ENCODE measurements at regions not wholly inside any gene's neighbourhood (a gene's known extent, or its start where the extent isn't known, plus 50 kb on each side); places are given as distances from the start of the nearest gene placed in this dataset.

DNA sequence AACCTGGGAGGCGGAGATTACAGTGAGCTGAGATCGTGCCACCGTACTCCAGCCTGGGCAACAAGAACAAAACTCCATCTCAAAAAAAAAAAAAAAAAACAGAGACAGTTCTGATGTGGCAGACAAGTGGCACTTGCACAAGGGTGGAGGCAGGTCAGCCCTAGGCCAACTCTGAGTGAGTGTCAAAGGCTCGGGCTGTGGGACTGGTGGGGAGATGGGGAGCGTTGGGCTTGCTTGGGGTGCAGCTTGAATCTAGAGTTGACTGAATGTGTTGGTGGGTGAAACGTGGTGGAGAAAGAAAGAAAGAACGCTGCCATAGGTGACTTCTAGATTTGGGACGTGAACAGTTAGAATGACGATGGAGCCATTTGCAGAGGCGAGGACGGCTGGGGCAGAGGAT lies 121.3 kb upstream of the SPACA7 start:
- POLR2A ChIA-PET (ENCODE audit: partially characterized antibody) = no interaction called here
- Histone ChIP-seq H2AK5ac (ENCODE audit: low read depth, low read length) (no peak overlapping the region), H4K5ac (ENCODE audit: insufficient read length, low read depth, low read length) (no peak overlapping the region), H2BK20ac (ENCODE audit: low read length) (no peak overlapping the region), H4K91ac (replicated peaks; ENCODE audit: insufficient read length, low read length) (no peak overlapping the region), H3K27ac (ENCODE audit: low read depth, low read length) (no peak overlapping the region), H3K9me3 (ENCODE audit: insufficient read depth in 2 of 2, low read depth in 1 of 2, low read length in 1 of 2) (no peaks in the 10 kb centered on the region), H3K4ac (replicated peaks; ENCODE audit: insufficient read length, low read depth, low read length) (no peak overlapping the region), H2BK15ac (ENCODE audit: low read length) (no peak overlapping the region), H3K79me2 (ENCODE audit: control insufficient read depth in 1 of 2, insufficient read depth in 2 of 2, low read length in 2 of 2) (no peaks in the 10 kb centered on the region), H2AFZ (ENCODE audit: low read length) (no peak overlapping the region), H3K18ac (ENCODE audit: extremely low read depth, low read length) (no peak overlapping the region), H2BK120ac (replicated peaks; ENCODE audit: low read depth, low read length) (no peak overlapping the region), H2BK12ac (ENCODE audit: low read depth, low read length) (no peak overlapping the region), H3K56ac (replicated peaks; ENCODE audit: insufficient read length, low read depth, low read length) (no peak overlapping the region), H3K23ac (ENCODE audit: insufficient read length) (no peak overlapping the region), H3K36me3 (ENCODE audit: control insufficient read depth in 2 of 4, insufficient read depth in 4 of 4, low read length in 3 of 4) (no peaks in the 10 kb centered on the region), H3K4me3 (ENCODE audit: extremely low read depth in 1 of 4, insufficient read depth in 2 of 4, low read depth in 3 of 4, low read length in 4 of 4) (no peak overlapping the region), H3K23me2 (ENCODE audit: low read depth, low read length) (no peaks in the 10 kb centered on the region; the same call in 1 of the 2 replicates), H3K4me2 (ENCODE audit: insufficient read depth in 1 of 2, low read depth in 2 of 2, low read length in 2 of 2) (no peak overlapping the region), H4K20me1 (replicated peaks in 1 of 2; ENCODE audit: control insufficient read depth in 1 of 2, insufficient read depth in 2 of 2, low read length in 2 of 2) (no peaks in the 10 kb centered on the region), H3K9ac (replicated peaks in 1 of 4; ENCODE audit: extremely low read depth in 1 of 4, low read depth in 3 of 4, low read length in 3 of 4) (no peak overlapping the region), H3K14ac (ENCODE audit: insufficient read length) (no peak overlapping the region), H4K8ac (ENCODE audit: extremely low read depth, insufficient read depth, low read length) (no peak overlapping the region), H2BK5ac (ENCODE audit: low read depth, low read length) (no peak overlapping the region), H3K27me3 (replicated peaks in 1 of 4; ENCODE audit: control insufficient read depth in 3 of 4, extremely low read depth in 1 of 4, insufficient read depth in 3 of 4, low read length in 3 of 4) (no peaks in the 10 kb centered on the region), H3K79me1 (ENCODE audit: low read depth, low read length) (no peaks in the 10 kb centered on the region), H3K4me1 (replicated peaks in 1 of 4; ENCODE audit: control insufficient read depth in 3 of 4, insufficient read depth in 4 of 4, low read length in 3 of 4) (no peaks in the 10 kb centered on the region)
- FAIRE-seq (no peak), DNase-seq (ENCODE audit: low read depth in 1 of 2, low spot score in 2 of 2) (peak in 1 of 2 experiments; percentile 16)
- TF ChIP-seq ZNF274 (IDR thresholded peaks at IDR 0.05; ENCODE audit: borderline replicate concordance, extremely low read depth, low read length) (no peak), MAFK (IDR thresholded peaks at IDR 0.05; ENCODE audit: low read depth, low read length) (no peak), TAF1 (IDR thresholded peaks at IDR 0.05; ENCODE audit: low read depth, low read length) (no peak), NANOG (IDR thresholded peaks at IDR 0.05; ENCODE audit: insufficient read depth, low read depth, low read length, poor library complexity, severe bottlenecking) (no peak), SP1 (IDR thresholded peaks at IDR 0.05; ENCODE audit: low read depth, low read length) (no peak), CBX8 (IDR thresholded peaks at IDR 0.05; ENCODE audit: borderline replicate concordance, low read depth, low read length) (no peak), SAP30 (IDR thresholded peaks at IDR 0.05; ENCODE audit: insufficient read depth, insufficient replicate concordance, low read length) (no peak), GTF2F1 (IDR thresholded peaks at IDR 0.05; ENCODE audit: borderline replicate concordance, low read depth, low read length) (no peak), E2F6 (IDR thresholded peaks at IDR 0.05) (no peak)
- WGBS, 2 experiments (ENCODE audit: extremely low coverage in 1 of 2, insufficient coverage in 1 of 2, insufficient read length in 1 of 2, insufficient replicate concordance in 2 of 2, low coverage in 1 of 2, low lambda C conversion rate in 2 of 2, missing lambda C conversion rate in 1 of 2) = 89% methylated on average over 11 of the region's 11 CpGs; no CpG with 5 or more reads in 1 of the 2 experiments
- CTCF ChIA-PET (ENCODE audit: partially characterized antibody) = interaction anchor here (1.6 kb wide), 1 partner anchor 189 kb away, joined by 5 read pairs; no protein-coding TSS in a partner anchor
